ENCODE measurements at regions not wholly inside any gene's neighbourhood (a gene's known extent, or its start where the extent isn't known, plus 50 kb on each side); places are given as distances from the start of the nearest gene placed in this dataset.

GRCh38 chr11:44496391-44496790 is 69.1 kb upstream of the CD82 start:
- no peak for TF ChIP-seq CTCF (IDR thresholded peaks at IDR 0.05)
- no peak for TF ChIP-seq USF2 (IDR thresholded peaks at IDR 0.05)
- TF ChIP-seq FOSL2 (IDR thresholded peaks at IDR 0.05) = no peak
- no peak for TF ChIP-seq FOSL2 (CRISPR knock-in tag; IDR thresholded peaks at IDR 0.05)
- no peak for TF ChIP-seq SMC3 (IDR thresholded peaks at IDR 0.05)
- TF ChIP-seq RCOR1 (IDR thresholded peaks at IDR 0.05; ENCODE audit: low read depth, low read length) = no peak
- TF ChIP-seq RAD21 (conservative IDR thresholded peaks at IDR 0.05 in 1 of 2, IDR thresholded peaks at IDR 0.05 in 1 of 2) = no peak
- TF ChIP-seq POLR2A (IDR thresholded peaks at IDR 0.05; ENCODE audit: low read length) = no peak
- no peak for TF ChIP-seq EHF (CRISPR knock-in tag; IDR thresholded peaks at IDR 0.05)
- no peak for TF ChIP-seq EP300 (IDR thresholded peaks at IDR 0.05)
- no peak for TF ChIP-seq E2F6 (IDR thresholded peaks at IDR 0.05; ENCODE audit: borderline replicate concordance, low read depth)

Data from A549 (cell line).